Mucosa of gallbladder (tissue), 1 donor: ENCODE measurements at regions not wholly inside any gene's neighbourhood (a gene's known extent, or its start where the extent isn't known, plus 50 kb on each side); places are given as distances from the start of the nearest gene placed in this dataset.
"Not testable (repeated sequence)": the region's sequence is repeated elsewhere in the genome, so short reads cannot be mapped to it uniquely, and the experiment has no call there.

ENCODE experiments used
- DNase-seq: peaks from one replicate; pipeline ENCODE4 v3.0.0-alpha.2; 2020; ENCODE audit warnings: low spot score
- donor health status: DM: no; HTN: no; CAD: no.

DNA sequence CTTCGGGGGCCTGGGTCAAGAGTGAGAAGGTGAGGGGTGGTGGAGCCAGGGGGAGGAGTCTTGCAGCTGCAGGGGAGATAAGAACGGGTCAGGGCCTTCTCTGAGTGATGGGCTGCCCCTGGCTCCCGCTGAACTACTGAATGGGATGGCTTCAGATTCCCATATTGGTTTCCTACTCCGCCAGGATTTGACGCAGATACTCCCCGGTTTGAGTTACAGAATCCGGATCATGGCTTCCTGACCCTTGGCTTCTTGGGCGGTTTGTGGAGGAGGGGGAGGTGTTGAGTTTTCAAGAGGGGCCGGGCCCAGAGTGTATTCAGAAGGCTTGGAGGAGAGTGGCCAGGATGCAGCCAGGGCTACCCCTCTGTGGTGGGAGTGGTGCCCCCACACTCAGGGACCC, 119.9 kb upstream of the ATP2B2 start:
- DNase-seq = no peak

DNA sequence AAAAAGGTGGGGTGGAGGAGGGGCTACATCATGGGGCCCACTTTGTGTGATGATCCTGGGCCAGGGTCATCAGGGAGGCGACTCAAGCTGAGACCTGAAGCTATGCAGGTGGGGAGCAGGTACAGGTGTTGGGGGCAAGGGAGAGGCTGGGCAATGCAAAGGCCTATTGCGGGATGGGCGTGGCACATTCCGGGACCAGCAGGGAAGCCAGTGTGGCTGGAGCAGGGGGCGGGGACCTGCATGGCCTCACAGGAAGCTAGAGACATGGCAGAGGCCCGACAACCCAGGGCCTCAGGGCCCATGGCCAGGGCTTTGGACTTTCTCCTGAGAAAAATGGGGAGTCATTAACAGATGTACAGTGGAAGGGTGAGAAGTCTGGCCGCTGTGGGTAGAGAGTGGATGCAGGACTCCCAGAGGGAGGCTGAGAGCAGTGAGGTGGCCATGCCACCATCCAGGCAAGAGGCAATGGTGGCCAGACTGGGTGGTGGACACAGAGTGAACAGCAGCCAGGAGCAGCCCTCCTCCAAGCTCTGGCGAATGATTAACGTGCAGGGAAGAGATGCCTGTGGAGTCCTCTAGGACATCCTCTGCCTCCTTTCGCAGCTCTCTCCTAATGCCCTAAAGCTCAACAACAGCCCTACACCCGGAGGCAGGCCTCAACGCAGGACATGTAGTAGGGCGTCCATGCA, 122.6 kb upstream of the ATP2B2 start:
- DNase-seq = no peak

DNA sequence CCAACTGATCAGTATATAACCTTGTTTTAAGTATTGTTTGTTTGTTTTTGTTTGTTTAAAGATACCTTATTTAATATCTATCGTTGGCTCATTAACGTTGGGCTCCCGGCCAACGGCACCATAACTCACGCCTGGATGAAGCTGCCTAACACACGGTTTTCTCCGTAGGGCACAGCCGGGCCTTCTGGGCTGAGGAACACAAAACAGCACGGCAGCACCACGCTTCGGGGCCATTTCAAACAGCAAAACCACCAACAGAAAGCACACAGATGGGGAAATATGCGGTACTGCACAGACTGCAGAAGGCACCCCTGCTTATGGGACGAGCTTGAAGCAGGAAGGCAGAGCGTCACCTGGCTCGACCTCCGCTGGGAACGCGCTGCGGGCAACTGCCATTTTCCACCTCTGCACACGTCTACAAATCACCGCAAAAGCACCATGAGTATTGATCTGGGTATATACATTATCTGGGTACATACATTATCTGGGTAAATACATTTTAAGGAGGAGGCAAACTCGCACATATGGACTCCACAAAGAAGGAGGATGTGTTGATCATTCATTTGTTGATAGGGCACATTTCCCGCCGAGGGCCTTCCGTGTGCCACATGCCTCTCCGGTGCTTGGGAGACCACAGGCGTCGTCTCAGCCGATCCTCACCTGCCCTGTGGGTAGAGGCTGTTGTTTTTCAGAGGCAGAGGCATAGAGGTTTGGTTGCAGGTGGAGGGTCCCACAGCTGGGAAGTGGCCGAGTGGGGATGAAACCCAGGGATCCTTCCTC, 123.7 kb upstream of the ATP2B2 start:
- DNase-seq = no peak

DNA sequence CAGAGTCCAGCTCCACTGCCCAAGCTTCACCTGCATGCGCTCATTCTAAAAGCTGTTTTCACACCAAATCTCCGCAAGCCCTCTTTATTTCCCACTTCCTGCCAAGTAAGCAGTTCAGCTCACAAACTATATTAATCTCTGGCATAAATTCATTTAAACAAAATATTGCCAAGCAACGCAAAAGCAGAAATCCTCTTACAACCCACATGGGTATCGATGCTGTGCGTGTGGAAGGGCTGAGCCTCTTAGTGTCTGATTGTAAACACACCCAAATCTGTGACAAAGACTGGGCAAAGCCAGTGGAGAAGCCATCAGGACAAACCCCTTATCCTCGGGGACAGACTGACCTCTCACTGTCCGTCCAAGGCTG, 124.3 kb upstream of the ATP2B2 start:
- no peak for DNase-seq

DNA sequence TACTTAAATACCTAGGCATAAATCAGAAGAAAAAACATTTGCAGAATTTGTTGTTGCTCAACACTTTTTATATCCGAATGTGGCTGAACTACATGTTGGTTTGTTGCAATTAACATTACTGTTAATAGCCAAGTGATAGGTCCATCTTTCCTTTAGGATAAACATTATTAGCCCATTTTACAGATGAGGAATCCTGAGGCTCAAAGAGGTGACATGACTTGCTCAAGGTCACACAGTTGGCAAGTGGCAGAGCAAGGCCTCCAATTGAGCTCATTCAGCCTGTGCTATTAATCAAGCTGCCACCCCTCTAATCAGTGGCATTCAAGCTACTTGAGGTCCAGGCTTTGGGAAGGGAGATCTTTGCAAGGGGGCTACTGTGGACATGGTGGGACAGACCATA, 125.8 kb upstream of the ATP2B2 start:
- DNase-seq = no peak

DNA sequence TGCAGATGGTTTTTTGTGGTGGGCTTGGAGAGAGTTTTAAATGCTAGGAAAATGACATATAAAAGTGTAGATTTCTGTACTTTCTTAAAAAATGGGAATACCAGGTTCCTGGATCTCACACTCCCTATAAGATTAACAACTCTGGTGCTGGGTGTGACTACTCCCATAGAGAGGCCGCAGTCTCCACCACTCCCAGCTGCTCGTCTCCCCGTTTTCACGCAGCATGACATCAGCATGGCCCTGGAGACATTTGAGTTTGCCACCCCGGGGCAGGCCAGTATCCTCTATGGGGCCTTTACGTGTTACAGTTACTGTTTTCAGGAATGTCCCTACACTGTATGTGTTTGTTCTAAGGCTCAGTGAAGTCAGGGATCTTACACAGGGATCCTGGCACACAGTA, 126.7 kb upstream of the ATP2B2 start:
- DNase-seq = no peak

DNA sequence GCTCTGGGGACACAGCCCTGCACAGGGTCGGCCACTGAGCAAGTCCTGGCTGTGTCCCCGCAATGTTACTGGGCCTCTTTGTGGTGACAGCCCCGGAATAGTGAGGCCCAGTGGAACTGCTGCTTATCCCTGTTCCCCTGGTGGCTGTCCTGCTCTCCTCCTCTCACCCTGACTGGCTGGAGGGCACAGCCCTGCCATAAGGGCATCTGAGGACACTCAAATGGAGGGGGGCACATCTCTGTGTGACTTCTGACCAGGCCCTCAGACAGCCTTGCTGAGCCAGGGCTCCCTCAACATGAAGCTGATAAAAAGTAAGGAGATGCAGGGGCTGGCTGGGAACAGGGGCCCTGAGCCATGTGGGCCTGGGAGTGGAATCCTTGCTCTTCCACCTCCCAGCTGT, 127.4 kb upstream of the ATP2B2 start:
- no peak for DNase-seq

DNA sequence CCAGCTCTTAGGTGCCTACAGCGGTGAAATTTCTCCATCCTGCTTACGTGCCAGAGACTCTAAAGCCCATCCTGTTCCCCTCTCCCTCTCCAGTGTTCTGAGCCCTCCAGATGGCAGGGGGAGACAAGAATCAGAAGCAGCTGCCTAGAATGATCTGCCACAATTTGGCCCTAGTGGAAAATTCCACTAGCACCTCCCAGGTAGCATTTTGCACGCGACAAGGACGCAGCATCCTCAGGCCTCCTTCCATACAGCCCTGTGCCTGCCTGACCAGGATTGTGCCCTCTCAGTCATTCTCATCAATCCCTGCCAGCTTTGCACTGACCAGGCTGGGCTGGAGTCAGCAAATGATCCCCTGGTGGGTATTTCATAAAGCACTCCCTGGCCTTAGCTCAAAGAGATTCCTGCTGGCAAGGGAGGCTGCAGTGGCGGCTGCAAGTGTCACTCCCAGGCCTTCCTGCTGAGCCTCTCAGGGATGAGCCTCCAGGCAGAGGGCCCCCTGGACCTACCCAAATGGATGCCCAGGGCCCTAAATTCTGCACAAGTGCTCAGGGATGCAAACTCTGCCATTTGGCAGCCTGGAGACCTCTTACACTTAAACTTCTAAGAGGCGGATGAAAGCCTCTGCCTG, 130.2 kb upstream of the ATP2B2 start:
- no peak for DNase-seq

DNA sequence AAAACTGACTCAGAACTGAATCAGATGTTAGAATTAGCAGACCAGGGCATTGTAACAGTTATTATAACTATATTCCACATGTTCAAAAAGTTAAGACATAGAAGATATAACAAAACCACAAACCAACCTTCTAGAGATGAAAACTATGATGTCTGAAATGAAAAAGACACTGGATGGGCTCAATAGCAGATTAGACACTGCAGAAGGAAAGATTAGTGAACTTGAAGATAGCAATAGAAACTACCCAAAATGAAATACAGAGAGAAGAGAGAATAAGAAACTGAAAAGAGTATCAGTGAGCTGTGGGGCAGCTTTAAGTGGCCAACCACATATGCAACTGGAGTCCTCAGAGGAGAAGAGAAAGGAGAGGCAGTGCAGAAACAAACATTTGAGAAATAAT, 132.0 kb upstream of the ATP2B2 start:
- DNase-seq = no peak

DNA sequence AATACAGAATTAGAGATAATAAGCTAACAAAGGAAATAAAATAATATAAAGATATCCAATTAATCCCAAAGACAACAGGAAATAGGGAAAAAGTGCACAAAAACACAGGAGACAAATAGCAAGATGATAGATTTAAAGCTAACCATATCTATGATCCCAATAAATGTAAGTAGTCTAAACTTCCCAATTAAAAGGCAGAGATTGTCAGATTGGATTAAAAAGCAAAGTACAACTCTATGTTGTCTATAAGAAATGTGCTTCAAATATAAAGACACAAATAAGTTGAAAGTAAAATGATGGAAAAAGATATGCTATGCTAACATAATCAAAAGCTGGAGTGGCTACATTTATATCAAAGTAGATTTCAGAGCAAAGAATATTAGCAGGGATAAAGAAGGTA, 133.1 kb upstream of the ATP2B2 start:
- no peak for DNase-seq

DNA sequence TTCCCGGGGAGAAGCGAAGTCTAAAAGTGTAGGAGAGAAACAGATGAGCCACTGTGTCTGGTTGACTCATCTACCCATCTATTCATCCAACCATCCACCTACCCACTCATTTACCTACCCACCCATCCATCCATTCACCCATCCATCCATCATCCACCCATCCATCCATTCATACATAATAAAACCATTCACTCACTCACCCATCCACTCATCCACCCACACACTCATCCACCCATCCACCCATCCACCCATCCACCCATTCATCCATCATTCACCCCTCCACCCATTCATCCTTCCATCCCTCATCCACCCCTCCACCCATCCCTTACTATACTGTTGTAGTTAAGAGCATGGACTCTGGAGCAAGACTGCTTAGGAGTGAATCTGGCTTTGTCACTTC, 136.4 kb upstream of the ATP2B2 start:
- DNase-seq = no peak

DNA sequence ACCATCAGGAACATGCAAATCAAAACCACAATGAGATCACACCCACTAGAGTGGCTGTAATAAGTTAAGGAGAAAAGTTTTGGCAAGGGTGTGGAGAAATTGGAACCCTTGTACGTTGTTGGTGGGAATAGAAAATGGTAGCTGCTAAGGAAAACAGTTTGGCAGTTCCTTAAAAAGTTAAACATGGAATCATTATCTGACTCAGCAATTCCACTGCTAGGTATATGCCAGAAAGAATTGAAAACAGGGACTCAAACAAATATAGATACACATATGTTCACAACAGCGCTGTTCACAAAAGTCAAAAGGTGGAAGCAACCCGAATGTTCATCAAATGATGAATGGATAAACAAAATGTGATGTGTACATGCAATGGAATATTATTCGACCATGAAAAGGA, 138.8 kb upstream of the ATP2B2 start:
- DNase-seq = no peak

DNA sequence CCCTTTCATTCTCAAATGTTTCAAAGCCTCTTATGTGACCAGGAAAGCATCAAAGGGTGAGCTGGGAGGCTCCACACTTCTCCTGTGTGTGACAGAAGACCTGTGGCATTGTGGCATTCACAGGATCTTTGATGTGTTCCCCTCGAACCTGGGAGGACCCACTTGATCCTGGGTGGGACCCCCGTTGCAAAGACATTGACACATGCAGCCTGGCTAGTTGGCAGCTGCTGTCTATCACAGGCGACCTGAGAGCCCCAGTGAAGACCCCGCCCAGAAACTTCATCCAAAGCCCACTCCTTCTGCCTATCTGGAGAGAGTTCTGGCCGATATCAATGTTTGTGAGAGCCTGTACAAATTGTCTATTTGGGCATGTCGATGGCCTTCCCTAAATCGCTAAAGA, 140.4 kb upstream of the ATP2B2 start:
- no peak for DNase-seq

DNA sequence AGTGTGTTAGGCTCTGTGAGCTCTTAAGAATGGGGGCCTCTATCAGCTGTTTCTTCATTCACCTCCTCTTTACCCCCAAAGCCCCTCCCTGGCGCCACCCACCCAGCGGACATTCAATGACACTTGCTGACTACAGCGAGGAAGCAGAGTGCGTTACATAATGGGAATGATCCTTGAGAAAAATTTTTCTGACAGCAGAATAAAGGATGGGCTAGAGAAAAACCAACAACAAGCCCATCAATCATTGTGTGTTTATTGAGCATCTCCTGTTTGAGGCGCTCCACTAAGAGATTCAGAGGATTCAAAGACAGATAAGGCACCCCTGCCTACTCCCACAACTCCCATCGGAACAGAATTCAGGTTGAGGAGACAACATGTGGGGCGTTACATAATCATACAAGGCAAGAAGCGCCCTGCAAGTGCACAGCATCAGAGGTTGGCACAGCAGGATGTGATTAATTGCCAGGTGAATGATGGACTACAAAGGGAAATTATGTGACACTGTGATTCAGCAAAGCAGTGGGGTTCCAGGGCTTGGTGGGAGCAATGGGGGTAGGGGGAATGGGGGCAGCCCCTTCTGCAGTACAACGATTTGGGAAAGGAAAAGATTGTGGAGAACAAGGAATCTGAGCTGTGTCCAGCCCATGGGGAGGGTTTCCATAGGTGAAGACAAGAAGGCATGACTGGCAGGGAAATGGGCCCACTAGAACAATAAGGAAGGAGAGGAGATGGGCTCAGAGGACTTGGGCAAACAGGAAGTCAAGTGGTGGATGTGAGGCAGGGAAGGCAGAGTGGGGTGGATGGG, 141.3 kb upstream of the ATP2B2 start:
- no peak for DNase-seq

DNA sequence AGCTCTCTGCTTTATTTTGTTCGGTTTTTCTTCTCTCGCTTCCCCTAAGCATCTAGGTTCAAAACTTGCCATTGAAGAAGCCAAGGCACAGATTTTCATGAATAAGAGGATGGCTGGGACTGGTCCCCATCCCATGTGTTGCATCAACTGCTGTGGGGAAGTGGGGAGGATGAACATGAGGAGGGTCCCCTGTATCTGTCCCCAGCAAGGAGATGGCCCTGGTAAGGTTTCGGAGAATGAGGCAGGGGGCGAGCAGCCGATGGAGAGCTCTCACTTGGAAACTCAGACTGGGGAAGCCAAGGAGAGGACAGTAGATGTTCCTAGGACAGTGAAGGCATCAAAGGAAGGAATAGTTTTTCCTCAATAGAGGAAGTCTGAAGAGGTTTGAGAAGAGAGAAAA, 142.0 kb upstream of the ATP2B2 start:
- no peak for DNase-seq

DNA sequence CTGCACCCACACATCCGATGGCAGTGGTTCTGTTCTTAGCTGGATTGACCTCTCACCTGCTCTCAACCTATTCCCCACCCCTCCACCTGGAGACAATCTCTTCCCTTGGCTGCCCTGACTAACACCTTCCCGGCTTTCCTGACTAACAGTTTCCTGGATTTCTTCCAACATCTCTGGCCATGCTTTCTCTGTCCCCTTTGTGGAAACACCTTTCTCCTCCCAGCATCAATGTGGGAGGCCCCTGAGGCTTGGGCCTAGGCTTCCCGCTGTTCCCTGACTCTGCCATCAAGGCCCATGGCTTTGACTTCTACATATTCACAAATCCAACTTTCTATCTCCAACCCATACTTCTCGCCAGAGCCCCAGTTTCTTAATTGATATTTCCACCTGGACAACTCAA, 142.8 kb upstream of the ATP2B2 start:
- no peak for DNase-seq

DNA sequence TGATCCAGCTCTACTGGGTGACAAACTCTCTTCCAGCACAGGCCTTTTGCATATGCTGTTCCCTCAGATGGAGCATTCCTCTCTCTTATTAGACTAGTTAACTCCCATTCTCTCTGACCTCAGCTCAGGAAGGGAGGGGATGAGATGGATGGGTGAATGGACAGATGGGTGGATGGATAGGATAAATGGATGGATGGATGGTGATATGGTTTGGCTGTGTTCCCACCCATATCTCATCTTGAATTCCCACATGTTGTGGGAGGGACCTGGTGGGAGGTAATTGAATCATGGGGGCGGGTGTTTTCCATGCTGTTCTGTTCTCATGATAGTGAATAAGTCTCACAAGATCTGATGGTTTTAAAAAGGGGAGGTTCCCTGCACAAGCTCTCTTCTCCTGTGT, 144.1 kb upstream of the ATP2B2 start:
- not testable (repeated sequence) for DNase-seq

DNA sequence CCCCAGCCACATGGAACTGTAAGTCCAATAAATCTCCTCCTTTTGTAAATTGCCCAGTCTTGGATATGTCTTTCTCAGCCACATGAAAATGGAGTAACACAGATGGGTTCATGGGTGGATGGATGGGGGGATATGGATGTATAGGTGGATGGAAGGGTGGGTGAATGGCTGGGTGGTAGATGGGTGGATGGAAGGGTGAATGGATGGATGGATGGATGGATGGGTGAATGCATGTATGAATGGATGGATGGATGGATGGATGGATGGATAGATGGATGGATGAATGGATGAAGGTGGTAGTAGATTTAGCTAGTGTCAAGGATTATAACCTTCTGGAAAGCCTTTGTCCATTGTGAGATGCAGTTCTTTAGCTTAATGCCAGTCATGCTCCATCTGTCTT, 146.1 kb upstream of the ATP2B2 start:
- no peak for DNase-seq

DNA sequence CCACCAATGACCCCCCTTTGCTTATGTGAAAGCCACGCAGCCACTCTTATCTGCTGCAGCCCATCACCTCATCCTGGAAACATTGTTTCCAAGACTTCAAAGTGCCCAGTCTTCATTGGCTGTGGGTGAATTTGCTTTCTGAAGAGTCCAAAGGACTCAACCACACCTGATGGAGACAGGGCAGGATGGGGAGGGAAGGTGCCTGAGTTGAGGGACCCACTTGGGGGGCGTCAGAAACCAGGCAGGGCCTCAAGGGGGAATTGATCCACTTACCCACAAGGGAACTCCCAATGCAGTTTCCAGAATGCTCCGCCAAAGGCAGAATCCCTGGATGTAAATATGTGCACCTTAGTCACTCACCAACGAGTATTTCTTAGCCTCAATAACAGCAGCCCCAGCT, 147.9 kb upstream of the ATP2B2 start:
- DNase-seq = no peak

DNA sequence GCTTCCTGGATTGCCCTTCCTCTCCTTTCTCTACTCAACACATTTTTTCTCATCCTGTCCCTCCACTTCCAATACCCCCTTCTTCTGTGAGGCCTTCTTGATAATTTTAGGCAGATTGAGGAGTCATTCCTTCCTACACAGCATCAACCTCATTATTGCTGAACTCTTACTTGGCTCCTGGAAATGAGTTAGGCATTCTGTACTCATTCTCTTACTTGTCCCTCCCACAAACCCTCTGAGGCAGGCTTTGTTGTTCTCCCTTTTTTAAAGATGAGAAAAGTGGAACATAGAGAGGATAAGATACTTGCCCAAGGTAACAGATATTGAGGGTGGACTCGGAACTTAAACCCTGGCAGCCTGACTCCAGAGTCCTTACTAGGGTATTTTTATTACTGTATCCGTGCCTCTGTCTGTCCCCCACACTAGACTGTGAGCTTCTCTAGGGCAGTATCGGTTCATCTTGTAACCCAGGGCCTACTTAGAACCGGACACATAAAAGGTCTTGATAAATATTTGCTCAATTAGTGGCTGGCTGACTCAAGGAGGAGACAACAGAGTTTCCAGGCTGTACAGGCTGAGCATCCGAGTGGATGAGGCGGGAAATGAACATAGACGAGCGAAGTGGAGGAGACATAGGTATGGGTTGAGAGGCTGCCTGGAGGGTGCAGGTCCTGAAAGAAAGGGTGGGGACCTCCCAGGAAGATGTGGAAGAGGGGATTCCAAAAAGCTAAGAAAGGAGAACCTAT, 148.7 kb upstream of the ATP2B2 start:
- DNase-seq = no peak

DNA sequence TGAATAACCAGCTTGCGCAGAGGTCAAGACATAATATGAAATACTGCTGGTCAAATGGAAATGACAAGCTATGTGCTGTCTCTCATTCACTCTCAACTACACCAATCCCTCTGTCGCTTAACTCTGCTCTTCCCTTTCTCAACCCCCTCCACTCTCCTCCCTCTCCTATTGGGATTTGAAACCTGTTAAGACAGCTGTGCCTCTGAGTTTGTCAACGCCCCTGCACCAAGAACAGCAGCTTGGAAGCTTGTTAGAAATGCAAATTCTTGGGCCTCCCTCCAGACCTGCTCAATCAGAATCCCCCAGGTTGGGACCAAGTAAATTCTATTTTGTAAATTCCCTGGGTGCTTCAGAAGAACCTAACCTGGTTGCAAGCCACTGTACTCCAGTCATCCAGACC, 149.7 kb upstream of the ATP2B2 start:
- DNase-seq = no peak

DNA sequence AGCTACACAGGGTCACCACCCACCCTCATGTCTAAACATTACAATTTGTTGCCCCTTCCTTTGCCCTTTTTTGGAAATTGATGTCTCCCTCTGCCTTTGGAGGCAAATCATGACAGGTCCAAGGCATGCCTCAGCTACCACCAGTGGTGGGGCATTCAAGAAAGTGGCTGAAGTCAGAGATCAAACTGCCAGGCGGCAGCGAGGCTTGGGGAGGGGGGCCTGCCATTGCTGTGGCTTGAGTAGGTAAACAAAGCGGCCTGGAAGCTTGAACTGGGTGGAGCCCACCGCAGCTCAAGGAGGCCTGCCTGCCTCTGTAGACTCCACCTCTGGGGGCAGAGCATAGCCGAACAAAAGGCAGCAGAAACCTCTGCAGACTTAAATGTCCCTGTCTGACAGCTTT, 152.0 kb upstream of the ATP2B2 start:
- not testable (repeated sequence) for DNase-seq
